HG02884 (cell line): ENCODE measurements at regions not wholly inside any gene's neighbourhood (a gene's known extent, or its start where the extent isn't known, plus 50 kb on each side); places are given as distances from the start of the nearest gene placed in this dataset.
"Not testable (repeated sequence)": the region's sequence is repeated elsewhere in the genome, so short reads cannot be mapped to it uniquely, and the experiment has no call there.

Source experiments
- ATAC-seq: cut with Tn5 transposase; IDR thresholded peaks from one replicate; pipeline ENCODE4 v1.9.1; 2021; ENCODE audit warnings: mild to moderate bottlenecking, moderate library complexity; ENCODE audit not compliant: unreplicated experiment

GRCh38 chr13:18322821-18323220 lies 858.8 kb downstream of the TUBA3C start:
- not testable (repeated sequence) for ATAC-seq

- not testable (repeated sequence) for ATAC-seq
Measured at GRCh38 chr13:18319653-18320052, 862.0 kb downstream of the TUBA3C start.

GRCh38 chr13:18303240-18303813 lies 878.3 kb downstream of the TUBA3C start:
- not testable (repeated sequence) for ATAC-seq

- ATAC-seq: not testable (repeated sequence)
Measured at GRCh38 chr13:18300968-18301367, 880.7 kb downstream of the TUBA3C start.

- not testable (repeated sequence) for ATAC-seq
Measured at GRCh38 chr13:18297359-18297758, 884.3 kb downstream of the TUBA3C start.

- not testable (repeated sequence) for ATAC-seq
Measured at GRCh38 chr13:18296617-18297016, 885.0 kb downstream of the TUBA3C start.

- ATAC-seq: not testable (repeated sequence)
Measured at GRCh38 chr13:18294311-18294710, 887.3 kb downstream of the TUBA3C start.

- ATAC-seq: not testable (repeated sequence)
Measured at GRCh38 chr13:18286848-18287247, 894.8 kb downstream of the TUBA3C start.

- not testable (repeated sequence) for ATAC-seq
Measured at GRCh38 chr13:18285663-18286062, 896.0 kb downstream of the TUBA3C start.

GRCh38 chr13:18284040-18284439 lies 897.6 kb downstream of the TUBA3C start:
- not testable (repeated sequence) for ATAC-seq

GRCh38 chr13:18281829-18282597 lies 899.6 kb downstream of the TUBA3C start:
- ATAC-seq: not testable (repeated sequence)

GRCh38 chr13:18280904-18281828 lies 900.5 kb downstream of the TUBA3C start:
- ATAC-seq: not testable (repeated sequence)

- not testable (repeated sequence) for ATAC-seq
Measured at GRCh38 chr13:18279971-18280370, 901.7 kb downstream of the TUBA3C start.

- ATAC-seq: not testable (repeated sequence)
Measured at GRCh38 chr13:18277372-18277771, 904.3 kb downstream of the TUBA3C start.

GRCh38 chr13:18276280-18276679 lies 905.3 kb downstream of the TUBA3C start:
- not testable (repeated sequence) for ATAC-seq

GRCh38 chr13:18273785-18274514 lies 907.7 kb downstream of the TUBA3C start:
- ATAC-seq: not testable (repeated sequence)

GRCh38 chr13:18258801-18259419 lies 922.7 kb downstream of the TUBA3C start:
- not testable (repeated sequence) for ATAC-seq

- ATAC-seq: not testable (repeated sequence)
Measured at GRCh38 chr13:18257686-18258085, 923.9 kb downstream of the TUBA3C start.

GRCh38 chr13:18252848-18253247 lies 928.8 kb downstream of the TUBA3C start:
- not testable (repeated sequence) for ATAC-seq
